Gastrocnemius medialis (tissue), 4 donors: ENCODE measurements at regions not wholly inside any gene's neighbourhood (a gene's known extent, or its start where the extent isn't known, plus 50 kb on each side); places are given as distances from the start of the nearest gene placed in this dataset.

Experiments used
- CTCF ChIP-seq, 5 experiments: fragments of 450-650 bp in 3 of 5; fragments of 200-600 bp in 2 of 5; sonication (generic) in 2 of 5; IDR thresholded peaks in 4 of 5; conservative IDR thresholded peaks in 1 of 5; 1 replicate in 4 of 5; 2 replicates in 1 of 5; pipeline ENCODE4 v1.5.1; 2016 to 2019; ENCODE audit warnings: antibody characterized with exemption in 5 of 5, mild to moderate bottlenecking in 3 of 5, moderate library complexity in 3 of 5
- POLR2A ChIP-seq, 2 donors: fragments of 450-650 bp; IDR thresholded peaks; one replicate each; pipeline ENCODE4 v1.6.1; 2017; ENCODE audit warnings: antibody characterized with exemption in 2 of 2, mild to moderate bottlenecking in 2 of 2, moderate library complexity in 2 of 2

GRCh38 chr14:83251402-83251801 lies 1717.7 kb upstream of the SEL1L start:
- TF ChIP-seq CTCF (IDR thresholded peaks at IDR 0.05 in 4 of 5, conservative IDR thresholded peaks at IDR 0.05 in 1 of 5) (no peak), POLR2A (IDR thresholded peaks at IDR 0.05) (no peak)
